GM19324 (cell line): ENCODE measurements at regions not wholly inside any gene's neighbourhood (a gene's known extent, or its start where the extent isn't known, plus 50 kb on each side); places are given as distances from the start of the nearest gene placed in this dataset.
"Not testable (repeated sequence)": the region's sequence is repeated elsewhere in the genome, so short reads cannot be mapped to it uniquely, and the experiment has no call there.

Experiments used
- ATAC-seq: cut with Tn5 transposase; IDR thresholded peaks from one replicate; pipeline ENCODE4 v1.9.1; 2021; ENCODE audit warnings: mild to moderate bottlenecking, moderate library complexity; ENCODE audit not compliant: unreplicated experiment, low FRiP score

DNA sequence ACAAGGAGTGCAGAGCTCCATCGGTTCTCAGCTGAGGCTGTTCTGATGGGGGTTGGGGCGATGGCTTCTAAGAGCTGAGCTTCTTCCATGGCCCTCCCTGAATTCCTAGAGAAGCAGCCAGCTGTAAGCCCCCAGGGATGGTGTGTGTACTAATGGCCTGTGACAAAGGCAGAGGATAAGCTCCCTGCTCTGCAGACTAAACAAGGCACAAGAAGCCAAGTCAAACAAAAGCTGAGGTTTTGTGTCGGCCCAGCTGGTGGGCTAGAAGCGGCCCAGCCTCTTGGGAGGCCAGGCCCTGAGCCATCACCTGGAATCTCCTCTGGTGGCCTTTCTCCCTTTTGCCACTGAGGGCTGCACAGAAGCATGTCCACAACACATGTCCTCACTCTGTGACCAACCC lies 75.0 kb upstream of the XPA start:
- no peak for ATAC-seq

DNA sequence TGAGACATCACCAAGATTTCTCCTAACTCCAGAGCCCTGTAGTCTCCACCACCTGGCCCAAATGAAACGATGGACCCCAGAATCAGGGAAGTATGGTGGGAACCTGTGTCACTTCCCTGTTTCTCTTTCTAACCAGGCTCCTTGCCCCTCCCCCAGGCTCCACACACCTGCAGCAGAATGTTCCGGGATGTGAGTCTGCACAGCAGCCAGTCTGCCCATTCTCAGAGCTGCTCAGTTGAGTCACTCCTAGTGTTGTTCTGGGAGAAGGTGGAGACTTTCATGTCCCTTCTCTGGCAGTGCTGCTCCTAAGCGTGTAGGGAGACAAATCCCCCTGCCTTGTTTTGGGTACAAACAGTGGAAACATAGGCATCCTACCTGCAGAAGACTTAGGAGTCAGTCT lies 76.0 kb upstream of the XPA start:
- ATAC-seq = no peak

DNA sequence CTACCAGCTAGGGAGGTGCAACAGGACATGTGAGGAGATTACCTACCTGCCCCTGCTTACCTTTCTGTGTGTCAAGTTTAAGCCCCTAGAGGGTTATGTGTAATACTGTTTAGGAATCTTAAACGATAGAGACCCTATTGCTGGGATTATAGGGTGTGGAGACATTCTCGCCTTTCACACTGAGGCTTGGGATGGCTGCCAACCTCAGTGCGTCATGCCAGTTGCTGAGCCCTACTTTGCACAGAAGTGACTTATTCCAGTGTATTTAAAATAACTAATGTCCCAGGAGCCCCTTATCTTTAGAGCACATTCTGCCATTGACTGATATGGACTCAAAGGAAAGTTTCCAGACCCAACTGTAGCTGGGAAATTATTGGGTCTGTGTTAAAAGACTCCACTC lies 76.6 kb upstream of the XPA start:
- ATAC-seq = no peak

DNA sequence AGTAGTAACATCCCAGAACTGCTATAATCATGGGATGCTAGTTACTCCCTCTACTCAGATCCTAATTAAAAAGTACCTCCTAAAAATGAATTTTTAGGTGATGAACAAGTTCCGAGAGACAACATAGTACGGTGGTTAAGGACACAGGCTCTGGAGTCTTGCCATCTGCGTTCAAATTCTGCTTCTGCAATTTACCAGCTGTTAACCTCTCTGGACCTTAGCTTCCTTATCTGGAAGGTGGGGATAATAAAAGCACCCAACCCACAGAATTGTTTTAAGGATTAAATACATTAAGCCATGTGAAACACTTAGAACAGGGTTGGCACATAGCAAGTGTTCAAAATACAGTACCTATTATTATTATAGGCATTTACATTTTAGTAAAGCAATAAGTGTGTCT lies 77.5 kb upstream of the XPA start:
- no peak for ATAC-seq

DNA sequence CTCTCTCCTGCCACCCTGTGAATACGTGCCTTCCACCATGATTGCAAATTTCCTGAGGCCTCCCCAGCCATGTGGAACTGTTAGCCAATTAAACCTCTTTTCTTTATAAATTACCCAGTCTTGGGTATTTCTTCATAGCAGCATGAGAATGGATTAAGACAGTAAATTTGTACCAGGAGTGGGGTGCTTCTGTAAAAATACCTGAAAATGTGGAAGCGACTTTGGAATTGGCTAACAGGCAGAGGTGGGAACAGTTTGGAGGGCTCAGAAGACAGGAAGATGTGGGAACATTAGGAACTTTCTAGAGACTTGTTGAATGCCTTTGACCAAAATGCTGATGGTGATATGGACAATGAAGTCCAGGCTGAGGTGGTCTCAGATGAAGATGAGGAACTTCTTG lies 74.3 kb upstream of the FOXE1 start:
- ATAC-seq = not testable (repeated sequence)

DNA sequence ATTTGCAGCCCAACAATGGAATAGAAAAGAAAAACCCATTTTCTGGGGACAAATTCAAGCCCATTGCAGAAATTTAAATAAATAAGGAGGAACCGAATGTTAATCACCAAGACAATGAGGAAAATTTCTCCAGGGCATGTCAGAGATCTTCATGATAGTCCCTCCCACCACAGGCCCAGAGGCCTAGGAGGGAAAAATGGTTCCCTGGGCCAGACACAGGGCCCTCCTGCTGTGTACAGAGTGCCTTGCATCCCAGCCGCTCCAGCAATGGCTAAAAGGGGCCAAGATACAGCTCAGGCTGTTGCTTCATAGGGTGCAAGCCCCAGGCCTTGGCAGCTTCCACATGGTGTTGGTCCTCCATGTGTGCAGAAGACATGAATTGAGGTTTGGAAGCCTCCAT lies 73.4 kb upstream of the FOXE1 start:
- ATAC-seq = no peak

DNA sequence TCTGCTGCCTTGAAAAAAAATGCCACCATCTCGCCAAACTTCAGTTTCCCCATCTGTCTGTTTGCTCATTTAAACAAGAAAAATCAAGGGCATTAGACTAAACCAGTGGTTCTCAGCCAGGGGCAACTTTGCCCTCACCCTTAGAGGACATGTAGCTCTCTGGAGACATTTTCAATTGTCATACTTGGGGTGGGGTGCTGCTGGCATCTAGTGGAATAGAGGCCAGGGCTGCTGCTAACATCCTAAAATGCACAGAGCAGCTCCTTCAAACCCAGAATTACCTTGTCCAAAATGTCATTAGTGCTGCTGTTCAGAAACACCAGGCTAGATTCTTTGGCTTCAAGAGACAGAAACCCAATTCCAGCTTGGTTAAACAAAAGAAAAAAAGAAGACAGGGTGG lies 71.1 kb upstream of the FOXE1 start:
- ATAC-seq = no peak

DNA sequence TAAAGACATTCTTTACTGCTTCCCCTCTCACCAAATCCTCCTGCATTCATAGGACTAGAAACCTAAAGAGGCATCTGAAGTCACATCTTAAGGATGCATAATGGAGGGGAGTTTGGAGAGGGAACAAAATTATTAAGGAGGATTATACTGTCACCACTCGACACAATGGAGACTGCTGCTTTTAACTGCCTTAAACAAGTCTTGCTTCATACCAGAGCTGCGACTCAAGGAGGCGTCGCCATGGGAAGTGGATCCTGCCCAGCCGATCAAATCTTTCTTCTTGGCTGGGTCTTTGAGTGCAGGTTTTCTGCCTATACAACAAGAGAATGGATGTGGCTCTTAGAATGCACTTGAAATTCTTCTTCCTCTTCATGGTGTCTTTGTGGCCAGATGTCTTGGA lies 66.7 kb upstream of the FOXE1 start:
- ATAC-seq = no peak

DNA sequence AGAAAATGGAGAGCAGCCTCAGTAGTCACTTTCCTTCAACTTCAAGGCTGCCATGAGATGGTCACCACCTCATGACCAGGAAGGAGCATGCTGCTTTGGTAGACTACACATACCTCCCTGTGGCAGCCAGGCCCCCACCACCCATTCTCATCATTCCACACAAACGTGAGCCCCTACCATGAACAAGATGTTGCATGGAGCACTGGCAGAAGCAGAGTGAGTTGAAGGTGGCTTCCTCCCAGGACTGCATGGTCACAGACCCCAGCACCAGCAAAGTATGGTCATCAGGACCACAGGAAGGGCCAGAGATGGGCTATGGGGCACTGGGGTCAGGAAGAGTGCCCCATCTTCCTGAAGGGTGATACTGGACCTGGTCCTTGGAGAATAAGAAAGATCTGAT lies 65.5 kb upstream of the FOXE1 start:
- no peak for ATAC-seq

DNA sequence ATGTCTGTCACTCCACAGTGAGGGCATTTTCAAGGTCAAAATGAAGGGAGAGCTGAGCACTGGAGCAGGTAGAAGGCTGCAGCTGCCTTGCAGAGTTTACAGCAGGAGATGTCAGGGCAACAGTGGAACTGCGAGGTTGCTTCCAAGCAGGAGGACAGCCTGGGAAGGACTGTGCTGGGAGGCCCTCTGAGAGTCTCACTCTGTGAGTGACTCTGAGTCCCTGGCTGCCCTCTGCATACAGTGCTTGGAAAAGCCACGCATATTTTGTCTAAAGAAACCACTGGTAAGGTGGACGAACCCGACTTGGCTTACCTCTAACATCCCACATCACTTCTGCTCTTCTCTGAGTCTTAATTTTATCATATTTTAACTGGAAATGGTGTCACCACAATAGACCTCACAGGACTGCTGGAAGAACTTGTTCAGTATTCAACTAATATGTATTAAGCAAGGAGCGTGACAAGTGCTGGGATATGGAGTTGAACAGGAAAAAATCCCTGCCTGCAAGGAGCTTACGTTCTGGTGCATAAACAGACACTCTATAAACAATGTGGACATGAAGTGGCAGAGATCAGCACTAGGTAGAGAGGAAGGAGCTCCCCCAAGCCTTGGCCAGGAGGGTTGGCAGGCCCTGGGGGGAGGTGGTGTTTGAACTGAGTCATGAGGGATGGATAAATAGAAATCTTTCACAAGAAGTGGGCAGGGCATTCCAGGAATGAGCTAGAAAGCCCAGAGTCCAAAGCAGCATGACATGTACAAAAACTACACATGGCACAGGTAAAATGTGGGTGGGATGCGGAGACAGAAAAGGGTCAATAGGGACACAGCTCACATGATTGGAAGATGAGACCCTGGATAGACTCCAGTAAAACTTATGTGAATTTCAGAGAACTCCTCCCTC lies 64.0 kb upstream of the FOXE1 start:
- no peak for ATAC-seq

DNA sequence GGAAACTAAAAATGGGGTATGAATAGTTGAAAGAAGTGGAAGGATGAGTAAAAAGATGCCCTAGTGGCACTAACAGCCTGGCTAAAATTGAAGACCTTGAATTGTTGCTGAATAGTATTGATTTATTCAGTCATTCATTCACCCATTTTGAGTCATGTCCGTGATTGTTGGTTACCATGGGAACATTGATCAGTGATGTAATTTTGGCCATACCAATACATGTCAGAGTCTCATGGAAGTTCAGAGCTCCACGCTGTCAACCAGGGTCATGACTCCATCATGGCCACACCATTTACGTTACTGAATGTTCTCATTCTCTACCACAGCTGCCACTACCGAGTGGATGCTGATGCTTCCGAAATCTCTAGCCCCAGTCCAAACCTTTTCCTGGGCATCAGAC lies 62.5 kb upstream of the FOXE1 start:
- no peak for ATAC-seq

DNA sequence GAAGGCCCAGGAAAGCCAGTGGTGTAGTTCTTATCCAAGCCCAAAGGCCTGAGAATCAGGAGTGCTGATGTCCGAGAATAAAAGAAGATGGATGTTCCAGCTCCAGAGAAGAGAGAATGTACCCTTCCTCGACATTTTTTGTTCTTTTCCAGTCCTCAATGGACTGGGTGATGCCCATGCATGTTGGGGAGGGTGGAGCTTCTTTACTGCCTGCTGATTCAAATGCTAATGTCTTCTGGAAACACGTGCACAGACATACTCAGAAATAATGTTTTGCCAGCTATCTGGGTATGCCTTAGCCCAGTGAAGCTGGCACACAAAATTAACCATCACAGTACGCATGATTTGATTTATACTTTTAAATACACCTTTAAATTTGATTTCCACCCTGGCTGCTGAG lies 61.5 kb upstream of the FOXE1 start:
- ATAC-seq = no peak

DNA sequence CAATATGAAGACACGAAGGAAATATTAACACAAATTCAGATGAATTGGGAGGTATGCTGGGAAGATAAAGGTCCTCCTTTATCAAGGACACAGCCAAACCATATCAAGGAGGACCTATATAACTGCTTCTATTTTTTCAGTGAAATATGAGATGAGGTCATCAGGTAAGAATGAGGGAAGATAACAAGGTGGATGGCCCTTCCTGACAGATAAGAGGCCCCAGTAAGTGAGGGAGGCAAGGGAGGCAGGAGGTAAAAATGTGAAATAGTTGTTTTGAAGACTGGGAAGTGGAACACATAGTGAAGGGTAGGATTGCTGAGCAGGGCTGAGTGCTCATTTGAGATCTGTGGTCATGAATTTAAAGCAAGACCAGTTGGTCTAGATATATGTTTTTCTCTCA lies 60.0 kb upstream of the FOXE1 start:
- no peak for ATAC-seq

DNA sequence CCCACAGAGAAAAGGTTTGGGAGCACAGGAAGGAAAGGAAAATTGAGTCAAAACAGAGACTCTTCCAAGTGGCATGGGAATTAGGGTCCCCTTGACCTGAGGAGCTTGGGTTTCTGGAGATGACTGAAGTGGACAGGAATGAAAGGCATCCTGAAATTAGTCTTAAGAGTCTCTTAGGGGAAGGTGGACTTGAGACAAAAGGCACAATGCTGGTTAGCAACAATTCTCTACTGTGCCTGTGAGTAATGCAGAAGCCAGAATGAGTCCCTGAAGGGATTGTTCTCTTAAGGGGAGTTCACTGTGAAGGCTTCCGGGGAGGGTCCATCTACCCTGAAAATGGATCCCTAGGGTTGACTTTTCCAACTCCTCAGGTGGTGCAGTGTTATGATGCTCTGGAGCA lies 58.4 kb upstream of the FOXE1 start:
- ATAC-seq = no peak

DNA sequence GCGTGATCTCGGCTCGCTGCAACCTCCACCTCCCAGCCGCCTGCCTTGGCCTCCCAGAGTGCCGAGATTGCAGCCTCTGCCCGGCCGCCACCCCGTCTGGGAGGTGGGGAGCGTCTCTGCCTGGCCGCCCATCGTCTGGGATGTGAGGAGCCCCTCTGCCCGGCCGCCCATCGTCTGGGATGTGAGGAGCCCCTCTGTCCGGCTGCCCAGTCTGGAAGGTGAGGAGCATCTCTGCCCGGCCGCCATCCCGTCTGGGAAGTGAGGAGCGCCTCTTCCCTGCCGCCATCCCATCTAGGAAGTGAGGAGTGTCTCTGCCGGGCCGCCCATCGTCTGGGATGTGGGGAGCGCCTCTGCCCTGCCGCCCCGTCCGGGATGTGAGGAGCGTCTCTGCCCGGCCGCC lies 56.9 kb upstream of the FOXE1 start:
- ATAC-seq = not testable (repeated sequence)

DNA sequence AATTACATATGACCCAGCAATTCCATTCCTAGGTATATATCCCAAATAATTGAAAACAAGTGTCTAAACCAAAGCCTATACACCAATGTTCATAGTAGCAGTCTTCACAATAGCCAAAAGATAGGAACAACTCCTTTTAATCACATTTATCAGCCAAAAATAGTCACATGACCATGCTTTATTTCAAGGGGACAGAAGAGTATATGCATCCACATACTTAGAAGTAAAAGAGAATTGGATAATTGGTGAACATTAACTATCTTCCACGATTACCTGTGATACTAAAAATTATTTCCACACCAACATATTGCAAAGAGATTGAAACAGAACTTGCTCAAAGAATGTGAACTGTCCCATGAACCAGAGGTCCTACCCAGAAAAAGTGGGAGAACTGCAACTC lies 51.8 kb upstream of the FOXE1 start:
- ATAC-seq = no peak

DNA sequence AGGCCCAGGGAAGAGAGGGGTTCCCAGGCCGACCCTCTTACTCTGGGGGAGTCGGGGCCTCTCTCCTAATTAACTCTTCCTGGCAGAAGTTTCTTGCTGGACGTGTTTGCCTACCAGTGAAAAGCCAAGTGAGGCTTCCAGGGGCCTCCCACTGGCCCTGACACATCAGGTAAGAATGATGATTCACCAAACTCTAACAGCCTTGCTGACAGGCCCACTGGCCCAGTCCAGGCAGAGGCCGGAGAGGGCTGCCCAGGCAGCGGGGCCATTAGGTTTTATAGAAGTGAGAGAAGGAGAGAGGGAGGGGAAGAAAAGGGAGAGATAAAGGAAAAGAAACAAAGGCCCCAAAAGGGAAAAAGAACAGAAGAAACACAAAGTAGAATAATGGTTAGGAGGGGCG lies 50.8 kb upstream of the FOXE1 start:
- no peak for ATAC-seq

DNA sequence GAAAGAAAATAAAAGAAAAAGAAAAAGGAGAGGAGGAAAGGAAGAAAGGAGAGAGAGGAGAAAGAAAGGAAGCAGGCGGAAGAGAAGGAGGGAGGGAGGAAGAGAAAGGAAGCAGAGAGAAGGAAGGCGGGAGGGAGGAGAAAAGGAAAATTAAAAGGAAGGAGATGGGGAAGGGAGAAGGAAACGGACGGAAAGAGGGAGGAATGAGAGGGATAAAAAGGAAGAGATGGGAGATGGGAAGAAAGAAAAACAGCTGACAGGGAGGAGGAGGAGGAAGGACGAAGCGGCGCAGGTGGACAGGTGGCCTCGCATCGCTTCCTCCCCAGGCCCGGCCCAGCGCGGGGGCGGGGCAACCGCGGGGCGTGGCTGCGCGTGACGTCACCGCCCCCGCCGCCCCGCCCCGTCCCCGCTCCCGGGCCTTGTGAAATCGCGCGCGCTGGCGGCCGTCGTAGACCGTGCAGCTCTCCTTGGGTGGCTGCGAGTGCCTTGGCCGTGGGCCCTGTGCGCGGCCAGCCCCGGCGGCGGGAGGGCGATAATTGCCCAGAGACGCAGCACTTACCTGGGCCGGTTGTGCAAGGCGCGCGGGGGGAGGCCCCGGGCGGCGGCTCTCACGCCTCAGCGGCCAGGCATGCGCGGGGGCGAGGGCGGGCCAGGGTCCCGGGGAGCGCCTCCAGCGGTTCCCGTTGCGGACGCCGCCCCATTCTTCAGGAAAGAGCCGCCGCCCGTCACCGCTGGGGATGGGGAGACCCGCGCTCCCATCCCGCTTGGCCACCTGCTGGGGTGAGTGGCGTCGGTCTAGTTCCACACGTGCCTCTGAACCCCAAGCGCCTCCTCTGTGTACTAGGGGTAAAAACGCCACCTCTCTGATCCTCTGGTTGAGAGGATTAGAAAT lies 49.6 kb upstream of the FOXE1 start:
- peak; percentile 94 for ATAC-seq
